Heart right ventricle (tissue), 16 donors: ENCODE measurements at regions not wholly inside any gene's neighbourhood (a gene's known extent, or its start where the extent isn't known, plus 50 kb on each side); places are given as distances from the start of the nearest gene placed in this dataset.

ENCODE experiments used
- ATAC-seq, 8 donors: fragments of 200-7000 bp; cut with Tn5 transposase; one replicate each; pipeline ENCODE4 v1.9.1; 2020; ENCODE audit warnings: mild to moderate bottlenecking in 8 of 8, moderate library complexity in 8 of 8, moderate number of reproducible peaks in 1 of 8
- DNase-seq, 2 donors: peaks; one replicate each; pipeline ENCODE4 v3.0.0-alpha.2; 2020
- H3K27ac ChIP-seq, 10 donors: fragments of 200-600 bp; sonication (generic) in 2 of 10; one replicate each; pipeline versions ENCODE4 v1.5.0 to v1.8.0; 2020 to 2022; ENCODE audit warnings: mild to moderate bottlenecking in 3 of 10
- H3K27me3 ChIP-seq, 7 donors: fragments of 200-600 bp; one replicate each; pipeline ENCODE4 v1.8.0; 2021 to 2022; ENCODE audit warnings: mild to moderate bottlenecking in 2 of 7
- H3K36me3 ChIP-seq, 9 donors: fragments of 200-600 bp; sonication (generic) in 1 of 9; one replicate each; pipeline versions ENCODE4 v1.5.0 to v1.8.0; 2020 to 2022; ENCODE audit warnings: mild to moderate bottlenecking in 2 of 9
- H3K4me1 ChIP-seq, 9 donors: fragments of 200-600 bp; sonication (generic) in 1 of 9; one replicate each; pipeline versions ENCODE4 v1.5.0 to v1.8.0; 2020 to 2022; ENCODE audit warnings: mild to moderate bottlenecking in 4 of 9
- H3K4me3 ChIP-seq, 10 donors: fragments of 200-600 bp; sonication (generic) in 2 of 10; one replicate each; pipeline versions ENCODE4 v1.5.0 to v1.8.0; 2020 to 2022; ENCODE audit warnings: mild to moderate bottlenecking in 7 of 10, moderate library complexity in 2 of 10
- H3K9me3 ChIP-seq, 11 donors: fragments of 200-600 bp in 10 of 11; sonication (generic) in 2 of 11; one replicate each; pipeline versions ENCODE4 v1.5.0 to v1.8.0; 2013 to 2022; ENCODE audit warnings: mild to moderate bottlenecking in 2 of 11, control low read depth in 1 of 11, moderate library complexity in 1 of 11
- CTCF ChIP-seq, 9 donors: fragments of 200-600 bp; sonication (generic) in 2 of 9; IDR thresholded peaks; one replicate each; pipeline versions ENCODE4 v1.5.0 to v1.8.0; 2021 to 2022; ENCODE audit warnings: antibody characterized with exemption in 9 of 9, mild to moderate bottlenecking in 5 of 9, moderate library complexity in 1 of 9
- WGBS, 2 donors: extraction: QIAGEN DNeasy Blood & Tissue Kit; methylation state at CpG; one replicate each; pipeline ENCODE4 v1.1.7; 2013; ENCODE audit warnings: inconsistent platforms in 1 of 2; 5-methylcytosine and 5-hydroxymethylcytosine counted together
- intact Hi-C, 10 donors: fragments of 100-400 bp; cut with DNase I; formaldehyde crosslinking; loops; one replicate each; pipeline versions ENCODE4 v1.11.1 to v1.14.2; 2022
- donor health status: Arrhythmogenic right ventricular cardiomyopathy.
- donor health status: ischemic (EF 13 %, LVEDD 7.1; RV severe dilation, severe dysfunction).
- donor health status: healthy with polysubstance abuse.
- donor health status: DM: no; HTN: yes; CAD: no.
- donor health status: DM: no; HTN: no; CAD: no.
- donor health status: ischemic (EF 25% LVEDD 6.9; RV normal size, moderate dysfunction).
- donor health status: ischemic (EF 25% LVEDD 5.7; RV mildly dilated, moderate dysfunction).
- donor health status: healthy.
- donor health status: DM: yes; HTN: yes; CAD: no.
- donor health status: Ischemic cardiomyopathy.
- donor health status: ischemic (EF 35%, LVEDD 5.7; RV mildly dilated, moderate dysfunction).
- donor health status: nonischemic (EF 11% LVEDD 7.7; RV severe dilation, severe dysfunction).
- donor health status: DM: yes; HTN: yes; CAD: no.
- donor health status: PGD.
- donor health status: ischemic (EF 29% LVEDD 5.4; RV normal size, mild dysfunction).
- donor health status: nonischemic (EF 23%, LVEDD 6.1; RV moderate dilation, normal function).

DNA sequence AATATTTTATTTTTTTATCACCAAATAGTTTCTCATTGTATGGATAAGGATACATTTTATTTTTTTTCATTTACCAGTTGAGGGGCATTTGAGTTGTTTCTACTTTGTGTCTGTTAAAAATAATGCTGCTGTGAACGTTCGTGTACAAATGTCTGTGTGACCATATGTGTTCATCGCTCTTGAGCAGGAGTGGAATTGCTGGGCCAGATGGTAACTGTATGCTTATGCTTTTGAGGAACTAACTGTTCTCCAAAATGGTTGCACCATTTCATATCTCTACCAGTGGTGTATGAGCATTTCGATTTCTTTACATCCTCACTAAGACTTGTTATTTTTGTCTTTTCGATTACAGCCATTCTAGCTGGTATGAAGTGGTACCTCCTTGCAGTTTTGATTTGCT lies 212.5 kb upstream of the N4BP1 start:
- peaks cover 0 to 8% (median 3%) of the 10 kb centered on the region in 7 donors for H3K27me3 ChIP-seq
- no peak for TF ChIP-seq CTCF (IDR thresholded peaks at IDR 0.05)

DNA sequence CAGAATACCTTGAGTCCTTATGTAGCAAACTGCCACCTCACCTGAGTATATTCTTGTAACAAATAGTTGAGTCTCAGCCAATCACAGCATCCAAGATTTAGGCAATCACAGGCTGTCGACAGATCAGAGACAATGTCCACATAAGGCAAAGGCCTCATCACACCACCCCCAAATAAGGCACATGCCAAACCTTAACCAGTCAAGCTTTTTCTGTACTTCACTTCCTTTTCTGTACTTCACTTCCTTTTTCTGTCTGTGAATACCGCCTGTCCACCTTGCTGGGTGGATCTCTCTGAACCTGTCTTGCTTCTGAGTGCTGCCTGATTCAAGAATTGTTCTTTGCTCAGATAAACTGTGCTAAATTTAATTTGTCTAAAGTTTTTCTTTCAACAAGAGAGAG lies 210.4 kb upstream of the N4BP1 start:
- no peak for TF ChIP-seq CTCF (IDR thresholded peaks at IDR 0.05)
- peaks cover 0 to 9% (median 0%) of the 10 kb centered on the region in 7 donors for H3K27me3 ChIP-seq
- H3K27ac ChIP-seq: no peak overlapping the region
- DNase-seq (no peak), ATAC-seq (no peak)
- peaks cover 0 to 4% (median 0%) of the 10 kb centered on the region in 11 donors for H3K9me3 ChIP-seq
- H3K4me1 ChIP-seq: no peaks in the 10 kb centered on the region
- H3K36me3 ChIP-seq: no peaks in the 10 kb centered on the region
- H3K4me3 ChIP-seq: no peak overlapping the region
- intact Hi-C loops: no loop called here
- 67 to 71% methylated on average over 2 of the region's 2 CpGs for WGBS, 2 donors

More for the DNA sequence above, 212.5 kb upstream of the N4BP1 start:
- Histone ChIP-seq H3K9me3 (peaks cover 0 to 4% (median 0%) of the 10 kb centered on the region in 11 donors), H3K4me3 (no peak overlapping the region), H3K36me3 (no peaks in the 10 kb centered on the region), H3K27ac (no peak overlapping the region), H3K4me1 (no peaks in the 10 kb centered on the region)
- no peak for ATAC-seq
- DNase-seq: no peak
- 89 to 93% methylated on average over 5 of the region's 5 CpGs for WGBS, 2 donors
- intact Hi-C loops: no loop called here

DNA sequence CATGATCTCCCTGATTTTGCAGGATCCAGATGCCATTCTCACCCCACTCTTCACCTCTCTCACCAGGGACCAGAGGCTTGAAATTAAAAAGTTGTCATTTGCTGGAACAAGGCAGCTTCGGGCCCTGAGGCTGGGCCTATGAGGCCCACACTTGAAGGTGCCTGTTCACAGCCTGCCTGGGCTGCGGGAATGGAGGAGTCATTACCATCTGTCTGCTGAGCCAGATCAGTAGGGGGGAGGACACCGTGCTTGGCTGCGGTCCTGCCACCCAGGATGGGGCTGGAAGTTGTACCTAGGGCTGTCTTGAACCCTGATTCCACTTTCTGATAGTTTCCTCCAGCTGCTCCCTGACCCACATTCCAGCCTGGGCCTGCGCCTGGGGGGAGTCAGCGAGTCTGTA lies 208.3 kb upstream of the N4BP1 start:
- TF ChIP-seq CTCF (IDR thresholded peaks at IDR 0.05): no peak
- DNase-seq (no peak), ATAC-seq (no peak)
- H3K36me3 ChIP-seq: no peaks in the 10 kb centered on the region
- H3K27me3 ChIP-seq: peaks cover 0 to 22% (median 3%) of the 10 kb centered on the region in 7 donors
- H3K4me3 ChIP-seq: no peak overlapping the region
- no peaks in the 10 kb centered on the region for H3K4me1 ChIP-seq
- H3K27ac ChIP-seq: no peak overlapping the region
- intact Hi-C loops: no loop called here
- peaks cover 0 to 4% (median 0%) of the 10 kb centered on the region in 11 donors for H3K9me3 ChIP-seq
- WGBS, 2 donors: 74 to 76% methylated on average over 6 of the region's 6 CpGs

DNA sequence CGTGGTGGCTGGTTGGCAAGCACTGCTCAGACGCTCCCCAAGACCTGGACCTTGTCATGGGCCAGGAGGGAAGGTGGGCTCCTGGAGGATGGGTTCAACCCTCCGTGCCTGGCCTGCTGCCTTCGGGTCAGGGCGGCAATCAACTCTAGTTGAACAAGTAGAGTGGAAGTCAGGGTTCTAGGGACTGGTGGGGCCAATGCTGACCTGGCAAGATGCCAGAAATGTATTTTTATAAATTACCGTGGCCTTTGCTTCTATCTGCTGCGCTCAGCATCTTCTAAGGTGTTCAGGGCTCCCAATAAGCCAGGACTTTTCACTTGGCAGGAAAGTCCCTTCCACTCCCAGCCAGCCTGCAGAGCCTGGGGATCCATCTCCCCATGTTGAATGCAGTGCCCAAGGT lies 207.1 kb upstream of the N4BP1 start:
- DNase-seq: no peak
- no peak for ATAC-seq
- Histone ChIP-seq H3K4me3 (no peak overlapping the region), H3K9me3 (no peaks in the 10 kb centered on the region), H3K27me3 (peaks cover 0 to 34% (median 14%) of the 10 kb centered on the region in 7 donors), H3K27ac (no peak overlapping the region), H3K36me3 (no peaks in the 10 kb centered on the region), H3K4me1 (no peaks in the 10 kb centered on the region)
- no peak for TF ChIP-seq CTCF (IDR thresholded peaks at IDR 0.05)
- 77 to 79% methylated on average over 7 of the region's 7 CpGs for WGBS, 2 donors
- intact Hi-C loops: no loop called here
